Fibroblast of peridontal ligament (primary cell): ENCODE measurements at regions not wholly inside any gene's neighbourhood (a gene's known extent, or its start where the extent isn't known, plus 50 kb on each side); places are given as distances from the start of the nearest gene placed in this dataset.

Source experiments
- DNase-seq: peaks from one replicate; pipeline ENCODE4 v3.0.0-alpha.2; 2010; ENCODE audit errors: extremely low read depth

- DNase-seq, result no peak
These were observed 65.6 kb upstream of the TOM1L1 start for GRCh38 chr17:54835015-54835414.

DNA sequence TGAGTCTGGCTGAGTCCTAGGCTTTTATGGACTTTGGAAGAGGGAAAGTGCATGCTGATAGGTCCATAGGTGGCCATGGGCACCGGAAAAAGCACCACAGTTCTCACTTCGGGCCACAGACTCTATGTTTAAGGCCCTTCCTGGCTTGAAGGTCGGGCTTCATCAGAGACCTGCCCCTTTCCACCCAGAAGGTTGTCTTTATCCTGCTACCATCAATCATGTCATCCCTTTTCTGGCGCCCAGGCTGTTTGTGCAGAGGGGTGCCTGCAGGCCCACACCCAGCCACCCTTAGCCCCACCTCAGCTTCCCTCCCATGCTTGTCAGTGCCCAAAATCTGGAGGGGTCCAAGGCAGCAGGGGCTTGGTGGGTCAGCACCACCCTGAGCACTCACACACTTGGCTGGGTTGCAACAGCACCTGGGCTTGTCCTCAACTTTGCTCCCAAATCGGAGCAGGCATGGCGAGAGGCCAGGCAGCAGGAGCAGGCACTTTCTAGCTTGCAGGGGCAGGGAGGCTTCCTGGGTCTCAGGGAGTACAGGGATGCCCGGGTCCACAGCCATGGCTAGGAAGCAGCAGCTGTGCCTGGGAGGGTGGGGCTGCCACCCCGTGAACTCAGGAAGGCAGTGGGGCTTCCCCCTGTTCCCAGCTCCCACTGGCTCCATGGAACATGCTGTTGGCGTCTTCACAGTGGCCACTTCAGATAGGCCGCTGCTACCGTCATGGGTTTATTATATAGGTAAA, 63.8 kb upstream of the TOM1L1 start:
- DNase-seq, result no peak

GRCh38 chr17:54838651-54839421, 61.8 kb upstream of the TOM1L1 start:
- DNase-seq, result no peak

DNA sequence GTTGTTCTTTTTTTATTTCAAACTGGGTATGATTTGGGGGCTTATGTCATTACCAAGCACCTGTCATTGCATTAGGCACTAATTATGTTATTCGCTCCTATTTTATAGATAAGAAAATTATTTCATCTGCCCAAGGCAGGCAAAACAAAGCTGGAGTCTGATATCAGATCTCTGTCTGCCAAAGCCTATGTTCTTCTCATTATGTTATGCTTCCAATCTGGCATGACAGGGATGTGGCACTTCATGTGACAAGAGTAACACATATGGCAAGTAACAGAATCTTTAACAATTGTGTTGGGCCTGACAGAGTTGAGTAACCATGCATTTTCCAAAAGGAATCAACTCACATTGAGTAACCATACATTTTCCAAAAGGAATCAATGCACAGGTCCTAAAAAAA, 61.2 kb upstream of the TOM1L1 start:
- DNase-seq, result no peak

- no peak for DNase-seq
These were observed 59.6 kb upstream of the TOM1L1 start for GRCh38 chr17:54840885-54841591.

DNA sequence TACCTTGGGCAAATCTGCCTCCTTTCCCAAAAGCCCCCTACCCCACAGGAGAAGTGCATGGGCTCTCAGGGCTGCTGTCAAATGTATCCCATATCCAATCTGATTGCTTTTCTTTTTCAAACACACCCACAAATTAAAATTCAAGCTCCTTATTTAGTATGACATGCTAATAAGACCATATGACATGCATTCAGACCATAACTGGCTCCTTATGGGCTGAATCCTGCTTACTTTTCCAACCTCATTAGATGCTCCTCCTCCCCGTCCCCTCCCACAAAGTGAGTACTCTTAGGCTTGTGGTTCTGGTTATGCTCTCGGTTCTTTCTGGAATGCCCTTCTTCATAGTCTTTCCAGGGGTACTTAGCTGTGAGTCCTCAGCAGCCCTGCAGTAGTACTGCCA, 59.0 kb upstream of the TOM1L1 start:
- DNase-seq, result no peak

DNA sequence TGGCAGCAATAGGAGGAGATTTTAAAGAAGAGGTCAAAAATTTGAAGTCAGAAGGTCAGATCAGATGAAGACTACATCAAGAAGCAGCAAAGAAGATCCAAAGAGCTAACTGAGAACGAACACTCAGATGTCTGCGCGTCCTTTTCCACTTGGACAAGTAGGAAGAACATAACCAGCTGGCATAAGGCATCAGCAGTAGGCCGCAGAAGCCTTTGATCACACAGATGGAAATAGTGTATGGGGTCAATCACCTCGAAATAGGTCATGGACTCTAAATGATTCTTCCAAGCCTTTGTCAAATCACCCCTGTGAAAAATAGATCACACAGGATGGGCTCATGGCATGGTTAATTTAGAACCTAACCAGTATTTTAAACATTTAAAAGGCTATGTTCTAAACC, 56.4 kb upstream of the TOM1L1 start:
- DNase-seq, result no peak

GRCh38 chr17:54848368-54848987, 52.2 kb upstream of the TOM1L1 start:
- no peak for DNase-seq

- no peak for DNase-seq
These were observed 51.0 kb upstream of the TOM1L1 start for GRCh38 chr17:54849660-54850059.
